Cerebellar cortex (tissue), 1 donor: ENCODE measurements at regions not wholly inside any gene's neighbourhood (a gene's known extent, or its start where the extent isn't known, plus 50 kb on each side); places are given as distances from the start of the nearest gene placed in this dataset.
A peak's percentile ranks its signal among the peaks of the same experiment; 100 is the strongest.

Experiments
- DNase-seq: peaks from one replicate; pipeline ENCODE4 v3.0.0-alpha.2; 2015; ENCODE audit warnings: low spot score

DNA sequence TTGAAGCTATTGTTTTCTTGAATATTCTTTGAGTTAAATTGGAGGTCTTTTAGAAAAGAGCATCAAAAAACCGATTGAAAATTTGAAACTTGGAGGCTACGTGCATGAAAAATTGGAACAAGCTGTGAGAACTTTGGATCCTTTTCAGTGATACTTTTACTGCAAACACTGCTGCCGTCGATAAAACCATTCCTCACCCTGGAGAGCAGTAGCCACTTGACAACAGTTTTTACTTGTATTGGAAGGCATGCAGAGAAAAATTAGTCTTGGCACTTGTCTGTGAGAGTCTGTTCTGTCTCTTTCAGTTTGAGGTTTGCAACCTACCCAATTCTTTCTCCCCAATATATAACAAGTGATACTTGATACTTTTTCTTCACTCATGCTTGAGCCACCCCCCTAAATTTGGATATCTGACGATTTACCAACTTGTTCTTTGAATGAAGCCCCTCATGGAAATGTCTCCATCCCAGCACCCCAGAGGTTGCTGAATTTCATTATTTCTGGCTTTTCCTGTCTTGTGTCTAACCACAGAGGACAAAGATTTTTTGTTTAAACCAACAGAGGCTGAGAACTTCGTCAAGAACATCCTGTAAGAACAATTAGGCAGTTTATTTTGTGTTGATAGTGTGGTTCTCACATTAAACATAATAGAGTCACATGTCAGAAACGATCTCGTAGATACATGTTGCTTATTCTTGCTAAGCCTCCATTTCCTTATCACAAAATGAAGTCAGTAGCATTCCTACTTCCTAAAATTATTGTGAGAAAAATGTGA lies 307.3 kb upstream of the PLSCR5 start:
- DNase-seq = no peak

DNA sequence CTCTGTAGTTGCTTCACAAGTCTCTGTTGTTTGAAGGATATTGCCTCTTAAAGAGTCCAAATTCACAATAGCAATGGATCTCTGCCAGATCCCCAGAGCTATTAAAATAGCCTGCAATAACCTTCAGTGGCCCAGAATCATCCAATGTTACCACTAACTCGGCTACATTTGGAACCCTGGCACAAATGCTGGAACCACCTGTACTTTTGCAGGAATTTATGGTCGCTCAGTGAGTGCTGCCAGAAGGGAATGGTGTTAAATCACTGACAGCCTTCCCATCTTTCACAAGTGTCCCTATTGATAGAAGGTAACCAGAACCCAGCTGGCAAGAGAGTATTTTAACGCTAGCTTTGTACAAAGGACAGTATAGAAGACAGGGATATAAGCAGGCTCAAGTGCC lies 298.8 kb upstream of the PLSCR5 start:
- peak; percentile 99 for DNase-seq

DNA sequence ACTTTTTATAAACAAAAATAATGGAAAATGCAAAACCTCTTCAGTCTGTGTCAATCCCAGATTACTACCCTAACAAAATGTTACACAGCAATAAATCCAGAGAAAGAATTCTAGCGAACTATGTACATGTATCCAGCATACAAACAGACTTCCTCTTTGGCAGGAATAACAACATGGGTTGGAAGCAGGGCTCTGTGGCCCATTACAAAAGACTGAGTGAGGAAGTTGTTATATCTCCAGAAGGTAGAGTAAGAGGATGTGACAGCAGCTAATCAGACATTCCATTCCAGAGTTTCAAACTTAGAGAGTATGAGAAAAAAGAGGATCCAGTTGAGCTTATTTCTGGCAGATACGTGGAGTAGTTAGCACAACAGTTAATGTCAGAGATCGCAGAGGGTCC lies 294.0 kb upstream of the PLSCR5 start:
- DNase-seq = no peak

DNA sequence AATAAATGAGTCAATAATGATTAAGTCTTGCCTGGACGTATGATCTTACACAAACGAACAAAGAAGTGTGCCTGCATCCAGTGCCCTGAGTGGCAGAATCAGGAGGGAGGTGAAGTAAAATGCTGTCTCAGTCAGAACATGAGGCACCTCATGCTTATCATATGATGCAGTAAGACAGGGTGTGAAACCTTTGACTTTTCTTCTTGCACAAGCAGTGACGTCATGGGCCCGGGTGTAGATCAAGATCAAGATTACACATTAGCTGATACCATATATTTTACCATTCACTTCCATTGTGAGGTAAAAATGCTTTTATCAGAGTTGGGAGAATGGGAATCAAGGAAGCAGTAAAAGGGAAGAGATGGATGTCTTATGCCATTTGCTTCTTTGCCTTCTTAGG lies 291.6 kb upstream of the PLSCR5 start:
- DNase-seq = no peak

DNA sequence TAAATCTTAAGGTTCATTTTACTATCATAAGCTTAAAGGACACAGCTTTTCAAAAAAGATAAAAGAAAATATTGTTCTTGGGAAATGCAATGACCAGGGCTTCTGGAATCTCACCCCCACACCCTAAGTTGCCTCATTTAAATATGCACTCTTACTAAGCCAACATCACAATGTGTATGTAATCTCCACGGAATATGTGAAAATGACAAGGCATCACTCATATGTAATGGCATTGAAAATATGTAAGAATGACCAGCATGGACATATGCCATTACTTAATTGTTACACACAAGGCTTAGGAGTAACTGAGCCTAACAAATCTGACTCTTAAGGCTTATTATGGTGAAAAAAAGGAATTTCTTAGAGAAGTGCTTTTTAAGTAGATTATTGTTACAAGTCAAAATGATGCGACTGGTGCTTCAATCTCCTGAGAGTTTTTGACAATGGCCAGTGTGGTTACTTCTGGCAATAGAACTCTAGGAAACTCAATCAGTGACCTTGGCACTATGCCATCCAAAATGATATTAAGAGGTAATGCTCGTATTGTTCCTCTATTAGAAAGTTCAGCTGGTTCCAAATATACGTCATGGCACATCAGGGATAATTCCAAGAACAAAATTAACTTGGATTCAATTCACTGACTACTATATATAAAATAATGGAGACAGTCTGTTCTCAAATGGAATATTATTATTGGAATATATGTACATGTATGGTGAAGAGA lies 290.0 kb upstream of the PLSCR5 start:
- no peak for DNase-seq

DNA sequence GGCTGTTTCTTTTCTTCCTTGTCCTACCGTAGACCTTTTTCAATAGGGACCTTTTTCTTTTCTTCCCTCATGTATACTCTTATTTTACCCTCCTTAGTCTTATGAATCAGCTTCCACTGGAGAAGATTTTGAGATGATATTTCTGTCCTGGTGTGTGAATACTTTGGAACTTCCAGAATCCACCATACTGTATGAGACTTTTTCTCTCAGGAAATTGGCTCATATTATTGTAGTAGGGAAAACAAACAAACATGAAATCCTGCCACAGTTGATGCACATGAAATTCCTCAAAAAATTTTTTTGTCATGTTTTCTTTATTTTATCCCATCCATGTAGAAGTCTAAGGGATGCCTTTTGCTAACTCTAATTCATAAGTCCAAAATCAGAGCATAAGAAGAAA lies 289.3 kb upstream of the PLSCR5 start:
- no peak for DNase-seq

DNA sequence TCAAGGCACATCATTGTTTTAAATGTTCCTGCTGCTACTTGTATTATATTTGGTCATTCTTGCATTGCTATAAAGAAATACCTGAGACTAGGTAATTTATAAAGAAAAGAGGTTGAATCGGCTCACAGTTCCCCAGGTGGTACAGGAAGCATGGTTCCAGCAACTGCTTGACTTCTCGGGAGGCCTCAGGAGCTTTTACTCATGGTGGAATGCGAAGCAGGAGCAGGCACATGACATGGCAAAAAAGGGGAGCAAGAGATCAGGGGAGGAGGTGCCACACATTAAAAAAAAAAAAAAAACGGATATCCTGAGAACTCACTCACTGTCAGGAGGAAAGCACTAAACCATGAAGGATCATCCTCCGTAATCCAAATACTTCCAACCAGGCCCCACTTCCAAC lies 286.9 kb upstream of the PLSCR5 start:
- DNase-seq = no peak

DNA sequence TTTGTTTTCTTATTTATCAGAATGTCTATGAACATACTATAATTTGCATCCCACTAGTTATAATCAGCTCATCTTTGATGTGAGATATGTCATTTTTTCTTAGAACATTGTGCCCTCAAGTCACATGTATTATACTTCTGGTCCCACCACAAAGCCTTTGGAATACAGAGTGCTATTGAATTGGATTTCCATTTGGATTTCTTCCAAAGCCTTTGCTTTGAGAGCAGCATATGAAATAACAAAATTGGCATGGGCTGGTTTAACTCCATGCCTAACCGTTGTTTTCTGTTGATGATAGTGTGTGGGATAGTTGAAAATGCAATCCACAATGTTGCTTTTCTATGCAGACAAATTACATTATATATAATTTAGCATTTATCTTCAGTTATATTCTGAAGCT lies 284.5 kb upstream of the PLSCR5 start:
- DNase-seq = no peak

DNA sequence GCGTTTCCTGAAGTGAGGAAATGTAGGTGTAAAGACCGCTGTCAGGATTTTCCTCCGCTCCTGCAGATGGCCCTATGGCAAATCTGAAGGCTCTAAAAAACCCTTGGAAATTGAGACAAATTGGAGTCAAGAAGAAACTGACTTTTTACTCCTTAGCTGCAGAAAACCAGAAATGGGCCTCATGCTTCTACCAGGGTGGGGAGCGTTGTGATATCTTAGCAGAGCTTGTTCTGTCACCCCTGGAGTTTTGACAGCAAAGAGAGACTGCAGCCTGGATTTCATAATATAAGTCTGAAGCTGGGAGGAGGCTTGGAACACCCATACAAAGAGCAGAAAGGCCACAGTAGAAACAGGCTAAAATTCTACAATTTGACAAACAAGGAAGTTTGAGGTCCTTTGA lies 283.0 kb upstream of the PLSCR5 start:
- no peak for DNase-seq

DNA sequence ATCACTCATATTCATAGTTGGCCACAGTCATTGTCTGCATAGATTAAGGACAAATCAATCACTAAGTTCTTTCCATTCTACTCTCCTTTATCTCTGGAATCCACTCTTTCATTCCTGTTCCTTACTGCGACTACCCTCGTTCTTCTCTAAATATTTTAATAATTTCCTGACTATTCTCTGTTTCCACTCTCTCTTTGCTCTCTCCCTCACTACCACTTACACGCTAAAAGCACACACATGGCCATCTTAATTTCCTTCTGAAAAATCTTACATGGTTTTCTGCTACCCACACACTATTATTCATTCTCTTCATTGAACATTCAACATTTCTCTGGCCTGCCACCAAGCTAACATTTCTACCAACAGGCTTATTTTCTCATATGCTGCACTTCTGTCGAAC lies 279.6 kb upstream of the PLSCR5 start:
- no peak for DNase-seq

DNA sequence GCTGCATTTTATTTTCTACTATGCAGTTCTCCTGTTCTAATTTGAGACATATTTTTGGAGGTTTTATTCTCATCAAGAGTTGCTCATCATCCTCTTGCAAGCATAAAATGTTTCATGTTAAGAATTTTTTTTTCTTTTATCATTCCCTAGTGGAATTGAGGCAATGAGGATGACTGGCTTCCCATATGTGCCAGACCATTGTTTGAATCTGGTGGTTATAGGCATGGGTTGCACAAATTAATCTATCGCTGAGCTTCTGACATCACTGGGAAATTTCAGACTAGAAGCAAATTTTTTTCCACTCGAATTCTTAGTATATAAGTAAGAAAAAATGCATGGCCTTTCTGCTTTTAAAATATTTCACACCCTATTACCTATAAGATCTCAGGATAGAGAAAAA lies 279.1 kb upstream of the PLSCR5 start:
- DNase-seq = no peak

DNA sequence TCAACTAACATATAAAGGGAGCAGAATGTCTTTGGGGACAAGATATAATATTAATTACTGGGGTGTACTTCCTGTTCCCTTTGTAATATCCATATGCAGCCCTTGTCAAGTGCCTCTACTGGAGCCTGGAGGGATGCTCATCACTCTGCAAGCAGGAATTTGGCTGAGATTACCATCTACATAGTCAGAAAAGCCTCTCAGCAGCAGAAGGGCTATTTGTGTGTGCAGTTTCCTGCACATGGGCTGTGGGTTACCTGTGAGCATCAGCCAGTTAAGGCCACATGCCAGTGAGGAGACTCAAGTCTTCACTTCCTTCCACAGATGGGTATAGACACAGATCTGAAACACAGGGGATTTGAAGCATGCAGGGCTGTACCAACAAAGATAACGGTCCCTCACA lies 278.1 kb upstream of the PLSCR5 start:
- peak; percentile 80 for DNase-seq

DNA sequence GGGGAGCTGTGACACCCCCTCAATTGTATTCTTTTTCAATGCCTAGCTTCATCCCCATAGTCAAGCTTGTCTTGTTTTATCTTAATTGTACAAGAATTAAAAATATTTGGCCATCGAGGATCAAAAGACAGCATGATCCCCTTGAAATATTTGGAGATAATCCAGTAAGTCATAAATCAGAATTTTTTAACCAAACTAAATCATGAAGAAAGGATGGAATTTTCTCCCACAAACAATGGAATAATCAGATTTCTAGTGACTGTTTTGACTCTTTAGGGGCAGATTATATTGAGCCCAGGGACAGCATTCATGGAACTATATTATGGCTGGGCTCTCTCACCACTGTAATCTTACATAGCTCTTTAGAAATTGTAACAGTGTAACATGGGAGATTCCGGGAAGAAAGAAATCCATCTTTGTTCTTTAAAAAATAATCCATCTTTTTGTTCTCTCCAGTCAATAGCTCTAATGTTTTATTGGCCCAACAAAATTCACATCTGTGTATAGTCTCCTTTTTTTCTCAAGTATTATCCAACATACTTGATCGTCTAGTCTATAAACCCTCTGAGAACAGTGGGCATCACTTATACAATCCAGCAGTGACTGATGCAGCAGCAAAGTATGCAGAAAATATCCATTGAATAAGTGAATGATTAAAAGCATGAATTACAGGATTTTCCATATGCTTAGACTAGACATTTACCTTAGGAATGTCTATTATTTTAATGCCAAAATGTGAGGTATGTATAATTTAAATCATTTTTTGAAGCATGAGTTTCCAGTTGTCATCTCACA lies 277.0 kb upstream of the PLSCR5 start:
- no peak for DNase-seq

DNA sequence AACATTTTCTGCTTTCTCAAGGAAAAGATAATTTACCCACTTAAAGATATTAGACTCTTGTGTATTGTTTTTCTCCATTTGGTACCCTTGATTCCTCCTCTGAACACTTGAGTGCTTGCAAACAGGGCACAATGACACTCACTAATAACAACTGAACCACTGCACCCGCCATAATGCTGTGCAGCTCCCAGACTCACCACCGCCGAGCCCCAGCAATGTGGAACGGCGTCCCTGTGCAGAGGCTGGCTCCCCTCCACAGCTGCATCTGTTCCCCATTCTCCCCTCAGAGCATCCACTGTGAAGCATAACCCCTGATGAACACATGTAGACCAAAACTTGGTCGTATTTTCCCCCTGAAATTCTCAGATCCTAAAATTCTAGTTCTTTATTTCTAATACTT lies 276.2 kb upstream of the PLSCR5 start:
- DNase-seq = no peak

DNA sequence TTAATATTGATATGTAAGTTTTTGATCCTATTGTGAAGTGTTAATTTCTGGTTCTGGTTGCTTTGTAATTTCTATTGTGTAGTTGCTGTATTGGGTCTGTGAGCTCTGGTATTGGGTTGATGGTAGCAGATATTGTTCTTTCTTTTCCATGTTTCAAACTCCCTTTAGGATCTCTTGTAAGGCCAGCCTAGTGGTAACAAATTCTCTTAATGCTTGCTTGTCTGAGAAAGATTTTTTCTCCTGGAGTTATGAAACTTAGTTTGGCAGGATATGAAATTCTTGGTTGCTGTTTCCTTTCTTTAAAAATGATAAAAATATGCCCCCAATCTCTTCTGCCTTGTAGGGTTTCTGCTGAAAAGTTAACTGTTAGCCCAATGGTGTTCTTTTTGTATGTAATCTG lies 268.6 kb upstream of the PLSCR5 start:
- no peak for DNase-seq

DNA sequence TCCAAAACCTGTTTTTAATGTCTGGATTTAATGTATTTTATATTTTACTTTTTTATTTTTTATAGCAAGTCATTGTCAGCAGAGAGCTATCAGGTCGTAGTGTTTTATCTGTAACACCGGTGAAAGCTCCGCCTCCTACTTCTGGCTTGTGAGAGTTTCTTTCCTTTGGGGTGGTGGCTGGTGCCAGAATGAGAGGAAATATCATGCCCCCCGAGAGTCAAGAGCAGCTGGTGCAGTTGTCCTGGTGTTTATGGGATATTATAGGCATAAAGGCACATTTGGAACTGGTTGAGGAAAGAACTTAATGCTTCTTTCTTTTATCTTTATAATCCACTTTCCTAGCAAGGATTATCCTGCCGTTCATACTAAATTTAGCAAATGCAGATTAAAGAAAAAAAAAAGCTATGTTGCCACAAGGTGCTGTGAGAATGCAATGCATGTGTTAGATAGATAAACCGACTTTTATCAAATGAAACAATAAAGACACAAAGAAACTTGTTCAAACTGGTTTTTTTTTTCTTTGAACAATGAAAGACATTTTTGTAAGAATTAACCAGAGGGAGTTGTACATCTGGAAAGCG lies 260.1 kb upstream of the PLSCR5 start:
- peak; percentile 77 for DNase-seq

DNA sequence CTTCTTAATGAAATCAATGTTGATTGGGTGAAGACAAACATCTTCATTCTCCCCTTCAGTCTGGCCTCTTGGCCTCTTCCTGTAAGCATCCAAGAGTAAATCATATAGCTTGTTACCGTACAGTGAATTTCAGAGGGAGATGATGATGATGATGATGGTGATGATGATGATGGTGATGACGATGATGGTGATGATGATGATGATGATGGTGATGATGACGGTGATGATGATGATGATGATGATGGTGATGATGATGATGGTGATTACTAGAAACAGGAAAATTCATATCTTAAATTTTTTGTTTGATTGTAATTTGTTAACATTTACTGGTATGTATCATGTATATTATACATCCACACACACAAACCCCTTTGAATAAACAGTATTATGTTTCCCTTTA lies 256.1 kb upstream of the PLSCR5 start:
- no peak for DNase-seq

DNA sequence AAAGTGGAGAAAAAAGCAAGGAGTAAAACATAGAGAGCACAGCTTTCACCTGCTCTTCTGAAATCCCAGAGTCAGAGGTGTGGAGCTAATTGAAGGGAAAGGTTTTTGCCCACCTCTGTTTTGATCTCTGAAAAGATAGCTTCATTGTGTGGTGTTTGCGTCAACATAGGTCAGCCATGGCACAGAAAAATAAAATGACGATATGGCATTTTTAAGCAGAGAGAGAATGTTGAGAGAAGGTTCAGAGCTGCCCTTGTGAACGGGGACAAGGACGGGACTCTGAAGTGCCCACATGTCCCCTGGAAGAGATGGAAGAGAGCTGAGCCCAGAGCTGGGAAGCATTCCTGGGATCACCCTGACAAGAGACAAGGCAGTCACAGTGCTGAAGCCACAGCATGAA lies 249.4 kb upstream of the PLSCR5 start:
- no peak for DNase-seq

DNA sequence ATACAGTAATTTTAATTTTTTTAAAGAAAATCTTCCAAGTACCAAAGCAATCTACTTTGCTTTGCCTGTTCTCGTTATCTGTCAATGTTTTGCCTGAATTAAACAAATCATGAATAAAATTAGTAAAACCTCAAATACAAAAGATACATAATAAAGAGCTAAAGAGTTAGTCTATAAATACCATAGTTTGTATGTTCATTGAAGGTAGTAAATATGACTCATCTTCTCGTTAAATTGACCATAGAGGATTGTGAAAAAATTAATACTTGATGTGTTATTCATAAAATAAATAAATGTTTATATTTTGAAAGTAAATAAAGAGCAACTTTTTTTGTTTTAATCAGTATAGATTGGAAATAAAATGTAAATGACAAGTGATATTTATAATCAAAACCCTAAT lies 246.5 kb upstream of the PLSCR5 start:
- no peak for DNase-seq

DNA sequence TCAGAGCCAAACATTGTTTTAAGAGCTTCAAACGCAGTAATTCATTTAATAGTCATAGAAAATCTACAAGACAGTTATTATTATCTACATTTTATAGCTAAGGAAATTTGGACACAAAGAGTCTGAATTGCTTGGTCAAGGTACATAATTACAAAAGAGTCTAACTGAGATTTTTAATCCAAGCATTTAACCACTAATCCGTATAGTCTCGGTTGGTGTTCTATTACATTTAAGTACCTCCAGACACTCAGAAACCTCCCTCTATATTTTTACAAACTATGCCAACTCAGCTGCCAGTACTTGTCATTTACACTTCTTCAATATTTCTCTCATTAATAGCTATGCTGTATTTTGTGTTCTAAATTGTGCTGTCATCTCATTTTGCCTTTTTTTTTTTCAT lies 240.2 kb upstream of the PLSCR5 start:
- DNase-seq = no peak

DNA sequence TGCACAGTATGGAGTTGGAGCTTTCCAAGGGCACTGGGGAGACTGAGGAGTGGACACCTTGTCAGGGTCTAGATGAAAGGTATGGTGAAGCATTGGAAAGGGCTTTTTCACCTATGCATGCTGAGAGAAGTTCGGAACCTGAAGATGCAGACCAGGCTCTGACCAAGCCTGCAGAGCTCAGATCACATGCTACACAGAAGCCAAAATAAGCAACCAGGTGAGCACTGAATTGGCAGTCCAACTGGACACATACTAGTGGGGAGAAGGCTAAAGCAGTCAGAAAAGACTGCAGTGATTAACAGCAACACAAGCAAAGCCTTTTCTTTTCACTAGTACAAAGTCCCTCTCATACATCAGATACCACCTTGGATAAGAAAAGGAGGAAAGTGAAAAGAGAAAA lies 238.3 kb upstream of the PLSCR5 start:
- DNase-seq = peak; percentile 67

DNA sequence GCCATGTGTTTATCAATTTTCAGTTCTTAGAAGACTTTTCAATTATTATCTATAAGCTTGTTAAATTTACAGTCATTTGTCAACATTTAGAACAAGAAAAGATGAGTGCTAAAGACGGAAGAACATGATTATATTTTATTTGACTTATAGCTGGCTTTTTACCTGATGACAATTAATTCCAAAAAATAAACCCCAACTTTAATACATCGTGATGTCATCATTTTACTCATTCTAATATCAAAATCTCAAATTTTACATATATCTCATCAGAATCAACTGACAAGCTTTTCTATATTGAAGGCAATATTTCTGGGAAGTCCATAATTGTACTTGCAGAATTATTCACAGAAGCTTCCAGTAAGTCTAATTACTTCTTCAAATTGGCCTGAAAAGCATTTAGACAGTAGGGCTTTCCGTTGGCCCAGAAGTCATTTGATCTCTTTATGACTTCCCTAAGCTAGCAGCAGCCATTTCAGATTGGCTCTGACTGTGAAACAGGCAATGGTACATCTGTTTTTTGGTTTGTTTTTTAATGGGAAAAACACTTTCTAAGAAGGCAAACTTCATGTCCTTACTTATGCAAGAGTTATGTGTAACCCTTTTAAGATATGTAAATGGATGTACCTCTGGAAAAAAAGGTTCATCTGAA lies 234.7 kb upstream of the PLSCR5 start:
- DNase-seq = no peak
